ENCODE measurements at regions not wholly inside any gene's neighbourhood (a gene's known extent, or its start where the extent isn't known, plus 50 kb on each side); places are given as distances from the start of the nearest gene placed in this dataset.

DNA sequence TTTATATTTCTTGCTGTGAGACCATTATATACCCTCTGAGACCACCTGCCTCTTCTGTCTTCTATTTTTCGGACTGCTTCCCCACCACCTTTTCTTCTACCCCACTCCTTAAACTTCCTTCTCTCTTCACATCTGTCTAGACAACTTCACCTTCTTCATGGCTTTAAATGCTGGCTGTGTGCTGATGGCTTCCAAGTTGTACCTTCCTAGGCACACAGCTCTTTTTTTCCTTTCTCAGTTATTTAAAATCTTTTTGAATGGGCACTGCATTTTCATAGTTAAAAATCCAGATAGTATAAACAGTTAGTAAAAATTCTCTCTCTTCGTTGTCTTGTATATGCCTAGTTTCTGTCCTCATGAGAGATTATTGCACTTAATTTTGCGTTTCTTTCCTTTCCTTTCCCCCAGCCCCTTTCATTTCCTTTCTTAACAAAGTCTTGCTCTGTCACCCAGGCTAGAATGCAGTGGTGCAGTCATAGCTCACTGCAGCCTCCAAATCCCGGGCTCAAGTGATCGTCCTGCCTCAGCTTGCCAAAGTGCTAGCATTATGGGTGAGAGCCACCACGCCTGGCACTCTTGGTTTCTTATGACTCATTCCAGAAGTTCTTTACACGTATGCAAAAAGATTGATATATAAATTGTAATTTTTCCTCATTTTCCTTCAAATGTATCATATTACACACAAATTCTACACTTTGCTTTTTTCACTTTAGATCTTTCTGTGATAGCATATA lies 114.3 kb downstream of the NPIPB5 start:
- TF ChIP-seq, protein P1, sequence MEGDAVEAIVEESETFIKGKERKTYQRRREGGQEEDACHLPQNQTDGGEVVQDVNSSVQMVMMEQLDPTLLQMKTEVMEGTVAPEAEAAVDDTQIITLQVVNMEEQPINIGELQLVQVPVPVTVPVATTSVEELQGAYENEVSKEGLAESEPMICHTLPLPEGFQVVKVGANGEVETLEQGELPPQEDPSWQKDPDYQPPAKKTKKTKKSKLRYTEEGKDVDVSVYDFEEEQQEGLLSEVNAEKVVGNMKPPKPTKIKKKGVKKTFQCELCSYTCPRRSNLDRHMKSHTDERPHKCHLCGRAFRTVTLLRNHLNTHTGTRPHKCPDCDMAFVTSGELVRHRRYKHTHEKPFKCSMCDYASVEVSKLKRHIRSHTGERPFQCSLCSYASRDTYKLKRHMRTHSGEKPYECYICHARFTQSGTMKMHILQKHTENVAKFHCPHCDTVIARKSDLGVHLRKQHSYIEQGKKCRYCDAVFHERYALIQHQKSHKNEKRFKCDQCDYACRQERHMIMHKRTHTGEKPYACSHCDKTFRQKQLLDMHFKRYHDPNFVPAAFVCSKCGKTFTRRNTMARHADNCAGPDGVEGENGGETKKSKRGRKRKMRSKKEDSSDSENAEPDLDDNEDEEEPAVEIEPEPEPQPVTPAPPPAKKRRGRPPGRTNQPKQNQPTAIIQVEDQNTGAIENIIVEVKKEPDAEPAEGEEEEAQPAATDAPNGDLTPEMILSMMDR (conservative IDR thresholded peaks at IDR 0.05 in 1 of 2, IDR thresholded peaks at IDR 0.05 in 1 of 2; ENCODE audit: extremely low read depth in 1 of 2, insufficient read depth in 1 of 2, low read depth in 1 of 2, low read length in 2 of 2) = no peak
- TF ChIP-seq EZH2 (IDR thresholded peaks at IDR 0.05; ENCODE audit: borderline replicate concordance, low read length) = no peak

All from mammary epithelial cell (primary cell).